ENCODE measurements at regions not wholly inside any gene's neighbourhood (a gene's known extent, or its start where the extent isn't known, plus 50 kb on each side); places are given as distances from the start of the nearest gene placed in this dataset.

GRCh38 chr12:126418400-126418799, 1353.2 kb downstream of the AACS start:
- ChIA-PET CTCF (no interaction called here), POLR2A (no interaction called here)
- DNase-seq (ENCODE audit: low read depth, low spot score): no peak
- H3K27ac ChIP-seq (ENCODE audit: low read depth, low read length): no peak overlapping the region
- TF ChIP-seq, protein P1, sequence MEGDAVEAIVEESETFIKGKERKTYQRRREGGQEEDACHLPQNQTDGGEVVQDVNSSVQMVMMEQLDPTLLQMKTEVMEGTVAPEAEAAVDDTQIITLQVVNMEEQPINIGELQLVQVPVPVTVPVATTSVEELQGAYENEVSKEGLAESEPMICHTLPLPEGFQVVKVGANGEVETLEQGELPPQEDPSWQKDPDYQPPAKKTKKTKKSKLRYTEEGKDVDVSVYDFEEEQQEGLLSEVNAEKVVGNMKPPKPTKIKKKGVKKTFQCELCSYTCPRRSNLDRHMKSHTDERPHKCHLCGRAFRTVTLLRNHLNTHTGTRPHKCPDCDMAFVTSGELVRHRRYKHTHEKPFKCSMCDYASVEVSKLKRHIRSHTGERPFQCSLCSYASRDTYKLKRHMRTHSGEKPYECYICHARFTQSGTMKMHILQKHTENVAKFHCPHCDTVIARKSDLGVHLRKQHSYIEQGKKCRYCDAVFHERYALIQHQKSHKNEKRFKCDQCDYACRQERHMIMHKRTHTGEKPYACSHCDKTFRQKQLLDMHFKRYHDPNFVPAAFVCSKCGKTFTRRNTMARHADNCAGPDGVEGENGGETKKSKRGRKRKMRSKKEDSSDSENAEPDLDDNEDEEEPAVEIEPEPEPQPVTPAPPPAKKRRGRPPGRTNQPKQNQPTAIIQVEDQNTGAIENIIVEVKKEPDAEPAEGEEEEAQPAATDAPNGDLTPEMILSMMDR (IDR thresholded peaks at IDR 0.05; ENCODE audit: low read depth, low read length): no peak
- H3K9me3 ChIP-seq (ENCODE audit: control insufficient read depth, insufficient read depth, low read length): peaks cover 20% of the 10 kb centered on the region
- H3K4me3 ChIP-seq (ENCODE audit: low read depth, low read length): no peak overlapping the region
- H3K27me3 ChIP-seq (ENCODE audit: control insufficient read depth, insufficient read depth, low read length): no peaks in the 10 kb centered on the region

DNA sequence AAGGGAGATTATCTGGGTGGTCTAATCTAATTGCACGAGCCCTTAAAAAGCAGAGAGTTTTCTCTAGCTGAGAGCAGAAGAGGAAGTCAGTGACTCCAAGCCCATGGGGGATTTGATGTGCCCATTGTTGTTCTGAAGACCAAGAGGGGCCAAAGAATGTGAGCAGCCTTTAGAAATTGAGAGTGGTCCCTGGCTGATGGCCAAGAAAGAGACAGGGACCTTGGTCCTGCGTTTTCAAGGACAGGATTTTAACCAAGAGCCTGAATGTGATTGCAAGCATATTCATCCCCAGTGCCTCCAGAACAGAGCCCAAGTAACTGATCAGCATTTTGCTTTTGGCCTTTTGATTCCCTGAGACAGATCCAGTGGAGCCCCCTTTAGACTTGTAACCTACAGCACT, 1353.9 kb downstream of the AACS start:
- TF ChIP-seq, protein P1 (IDR thresholded peaks at IDR 0.05; ENCODE audit: low read depth, low read length): no peak
- ChIA-PET CTCF (no interaction called here), POLR2A (no interaction called here)
- Histone ChIP-seq H3K9me3 (ENCODE audit: control insufficient read depth, insufficient read depth, low read length) (peaks cover 25% of the 10 kb centered on the region), H3K4me3 (ENCODE audit: low read depth, low read length) (no peak overlapping the region), H3K27ac (ENCODE audit: low read depth, low read length) (no peak overlapping the region), H3K27me3 (ENCODE audit: control insufficient read depth, insufficient read depth, low read length) (no peaks in the 10 kb centered on the region)
- DNase-seq (ENCODE audit: low read depth, low spot score): no peak

GRCh38 chr12:126424696-126425095, 1359.5 kb downstream of the AACS start:
- peaks cover 38% of the 10 kb centered on the region for H3K9me3 ChIP-seq (ENCODE audit: control insufficient read depth, insufficient read depth, low read length)
- ChIA-PET POLR2A (no interaction called here), CTCF (no interaction called here)
- H3K27ac ChIP-seq (ENCODE audit: low read depth, low read length): no peak overlapping the region
- TF ChIP-seq, protein P1 (IDR thresholded peaks at IDR 0.05; ENCODE audit: low read depth, low read length): no peak
- no peaks in the 10 kb centered on the region for H3K27me3 ChIP-seq (ENCODE audit: control insufficient read depth, insufficient read depth, low read length)
- no peak overlapping the region for H3K4me3 ChIP-seq (ENCODE audit: low read depth, low read length)
- no peak for DNase-seq (ENCODE audit: low read depth, low spot score)

DNA sequence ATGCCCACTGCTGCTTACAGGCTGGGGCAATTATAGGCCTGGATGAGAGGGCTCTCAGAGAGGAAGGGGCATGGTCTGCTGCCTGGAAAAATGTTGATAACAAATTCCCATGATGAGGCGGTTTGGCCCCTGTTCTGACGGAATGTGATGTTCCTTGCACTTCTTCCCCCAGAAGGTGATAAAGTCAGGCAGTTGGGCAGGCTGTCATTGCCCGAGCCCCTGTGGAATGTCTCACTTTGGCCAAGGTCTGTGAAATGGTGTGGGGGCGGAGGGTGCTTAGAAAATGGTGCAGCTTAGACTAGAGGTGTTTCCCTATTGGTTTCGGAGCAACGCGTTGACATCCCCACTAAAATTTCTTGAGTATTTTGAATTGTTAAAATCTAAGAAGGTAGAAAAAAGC, 1360.0 kb downstream of the AACS start:
- no peak overlapping the region for H3K4me3 ChIP-seq (ENCODE audit: low read depth, low read length)
- no peak overlapping the region for H3K27ac ChIP-seq (ENCODE audit: low read depth, low read length)
- no peaks in the 10 kb centered on the region for H3K27me3 ChIP-seq (ENCODE audit: control insufficient read depth, insufficient read depth, low read length)
- peaks cover 32% of the 10 kb centered on the region for H3K9me3 ChIP-seq (ENCODE audit: control insufficient read depth, insufficient read depth, low read length)
- TF ChIP-seq, protein P1 (IDR thresholded peaks at IDR 0.05; ENCODE audit: low read depth, low read length): no peak
- ChIA-PET CTCF (no interaction called here), POLR2A (no interaction called here)
- DNase-seq (ENCODE audit: low read depth, low spot score): no peak

DNA sequence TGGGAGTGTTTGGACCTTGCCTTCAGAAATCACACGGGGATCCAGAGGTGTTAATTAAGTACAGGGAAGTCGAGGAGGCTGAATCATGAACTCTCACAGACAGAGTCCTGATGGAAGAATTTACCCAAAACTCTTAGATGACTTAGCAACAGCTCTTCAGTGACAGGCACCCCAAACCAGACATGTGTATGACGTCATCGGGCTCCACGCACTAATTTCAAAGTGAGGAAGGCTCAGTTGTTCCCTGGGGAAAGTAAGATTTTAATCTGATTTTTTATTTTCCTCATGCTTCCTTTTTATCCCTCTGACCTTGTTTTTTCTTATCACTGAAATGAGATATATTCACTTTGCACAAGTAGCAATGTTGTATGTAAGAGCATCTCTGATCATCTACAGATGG, 1363.5 kb downstream of the AACS start:
- TF ChIP-seq, protein P1 (IDR thresholded peaks at IDR 0.05; ENCODE audit: low read depth, low read length): no peak
- H3K27ac ChIP-seq (ENCODE audit: low read depth, low read length): no peak overlapping the region
- H3K9me3 ChIP-seq (ENCODE audit: control insufficient read depth, insufficient read depth, low read length): peaks cover 20% of the 10 kb centered on the region
- no peaks in the 10 kb centered on the region for H3K27me3 ChIP-seq (ENCODE audit: control insufficient read depth, insufficient read depth, low read length)
- ChIA-PET POLR2A (no interaction called here), CTCF (no interaction called here)
- no peak overlapping the region for H3K4me3 ChIP-seq (ENCODE audit: low read depth, low read length)
- DNase-seq (ENCODE audit: low read depth, low spot score): no peak
